H1 (cell line): ENCODE measurements at regions not wholly inside any gene's neighbourhood (a gene's known extent, or its start where the extent isn't known, plus 50 kb on each side); places are given as distances from the start of the nearest gene placed in this dataset.
"Not testable (repeated sequence)": the region's sequence is repeated elsewhere in the genome, so short reads cannot be mapped to it uniquely, and the experiment has no call there.

Experiments
- CTCF ChIA-PET: fragments of 300-600 bp; sonication (Branson Sonifier 250); formaldehyde crosslinking; loops from one replicate; lab custom pipeline; 2021; ENCODE audit not compliant: partially characterized antibody; lab: Charles Lee
- POLR2A ChIA-PET: fragments of 300-600 bp; sonication (Branson Sonifier 250); formaldehyde crosslinking; loops from one replicate; lab custom pipeline; 2021; ENCODE audit warnings: inconsistent platforms; ENCODE audit not compliant: partially characterized antibody; lab: Charles Lee
- DNase-seq, 2 experiments: peaks; one replicate each; pipeline versions ENCODE4 v3.0.0 to v3.0.0-alpha.2; 2010 to 2022; ENCODE audit warnings: low spot score in 2 of 2, low read depth in 1 of 2, mixed read lengths in 1 of 2
- FAIRE-seq: peaks from 2 replicates; lab custom pipeline; 2011; peaks lifted over from hg19 to GRCh38; lab: Jason Lieb, UNC
- H2AFZ ChIP-seq: 2 replicates; pipeline ENCODE4 v1.8.1; 2012; ENCODE audit warnings: low read length, inconsistent platforms
- H2AK5ac ChIP-seq: 2 replicates; pipeline ENCODE4 v1.6.1; 2013; ENCODE audit warnings: low read depth, low read length
- H2BK120ac ChIP-seq: replicated peaks from 2 replicates; pipeline ENCODE3; 2013; ENCODE audit warnings: low read depth, low read length, inconsistent platforms
- H2BK12ac ChIP-seq: 2 replicates; pipeline ENCODE4 v1.6.1; 2013; ENCODE audit warnings: low read depth, low read length
- H2BK15ac ChIP-seq: 2 replicates; pipeline ENCODE4 v1.6.1; 2013; ENCODE audit warnings: low read length
- H2BK20ac ChIP-seq: 2 replicates; pipeline ENCODE4 v1.6.1; 2013; ENCODE audit warnings: low read length
- H2BK5ac ChIP-seq: 2 replicates; pipeline ENCODE4 v1.6.1; 2013; ENCODE audit warnings: low read depth, low read length
- H3K14ac ChIP-seq: 2 replicates; pipeline ENCODE4 v1.6.1; 2013; ENCODE audit warnings: inconsistent platforms; ENCODE audit not compliant: insufficient read length
- H3K18ac ChIP-seq: 2 replicates; pipeline ENCODE4 v1.6.1; 2013; ENCODE audit warnings: low read length; ENCODE audit errors: extremely low read depth
- H3K23ac ChIP-seq: 2 replicates; pipeline ENCODE4 v1.6.1; 2013; ENCODE audit warnings: inconsistent platforms; ENCODE audit not compliant: insufficient read length
- H3K23me2 ChIP-seq: 2 replicates; pipeline ENCODE4 v1.6.1; 2013; ENCODE audit warnings: low read depth, low read length
- H3K27ac ChIP-seq: 2 replicates; pipeline ENCODE4 v1.6.1; 2011; ENCODE audit warnings: low read depth, low read length, inconsistent platforms
- H3K27me3 ChIP-seq, 4 experiments: replicated peaks in 1 of 4; 1 replicate in 1 of 4; 2 replicates in 3 of 4; pipeline versions ENCODE4 v1.6.1 to v1.8.1; 2011 to 2013; ENCODE audit warnings: low read length in 3 of 4, mild to moderate bottlenecking in 3 of 4, inconsistent platforms in 2 of 4, mixed read lengths in 2 of 4, moderate library complexity in 1 of 4; ENCODE audit not compliant: control insufficient read depth in 3 of 4, insufficient read depth in 3 of 4; ENCODE audit errors: extremely low read depth in 1 of 4
- H3K36me3 ChIP-seq, 4 experiments: 2 replicates each; pipeline versions ENCODE4 v1.6.1 to v1.8.1; 2011 to 2013; ENCODE audit warnings: mild to moderate bottlenecking in 4 of 4, low read length in 3 of 4, moderate library complexity in 2 of 4, control low read depth in 1 of 4, inconsistent platforms in 1 of 4; ENCODE audit not compliant: insufficient read depth in 4 of 4, control insufficient read depth in 2 of 4
- H3K4ac ChIP-seq: replicated peaks from 2 replicates; pipeline ENCODE3; 2013; ENCODE audit warnings: low read length, low read depth, mixed read lengths, inconsistent platforms; ENCODE audit not compliant: insufficient read length
- H3K4me1 ChIP-seq, 4 experiments: replicated peaks in 1 of 4; 1 replicate in 1 of 4; 2 replicates in 3 of 4; pipeline versions ENCODE4 v1.6.1 to v1.8.1; 2011 to 2013; ENCODE audit warnings: low read length in 3 of 4, inconsistent platforms in 2 of 4, mixed read lengths in 1 of 4; ENCODE audit not compliant: insufficient read depth in 4 of 4, control insufficient read depth in 3 of 4
- H3K4me2 ChIP-seq, 2 experiments: 2 replicates each; pipeline versions ENCODE4 v1.6.1 to v1.8.1; 2011 to 2013; ENCODE audit warnings: low read depth in 2 of 2, low read length in 2 of 2, control low read depth in 1 of 2, inconsistent platforms in 1 of 2, mild to moderate bottlenecking in 1 of 2; ENCODE audit not compliant: insufficient read depth in 1 of 2
- H3K4me3 ChIP-seq, 4 experiments: fragments of 200-600, 300-600 bp in 1 of 4; sonication (generic), shearing (Covaris generic), sonication (Bioruptor Twin) in 1 of 4; 2 replicates each; pipeline versions ENCODE4 v1.5.1 to v1.8.1; 2011 to 2016; ENCODE audit warnings: low read length in 4 of 4, low read depth in 3 of 4, control low read depth in 2 of 4, inconsistent platforms in 2 of 4, mild to moderate bottlenecking in 2 of 4, mixed read lengths in 1 of 4, moderate library complexity in 1 of 4; ENCODE audit not compliant: insufficient read depth in 2 of 4; ENCODE audit errors: extremely low read depth in 1 of 4
- H3K56ac ChIP-seq: replicated peaks from 2 replicates; pipeline ENCODE3; 2013; ENCODE audit warnings: low read depth, mild to moderate bottlenecking, mixed read lengths, low read length, inconsistent platforms; ENCODE audit not compliant: insufficient read length
- H3K79me1 ChIP-seq: 2 replicates; pipeline ENCODE4 v1.6.1; 2013; ENCODE audit warnings: low read depth, low read length, control low read depth
- H3K79me2 ChIP-seq, 2 experiments: 2 replicates each; pipeline versions ENCODE4 v1.6.1 to v1.8.1; 2012 to 2013; ENCODE audit warnings: low read length in 2 of 2, mild to moderate bottlenecking in 2 of 2, inconsistent platforms in 1 of 2; ENCODE audit not compliant: insufficient read depth in 2 of 2, control insufficient read depth in 1 of 2
- H3K9ac ChIP-seq, 4 experiments: replicated peaks in 1 of 4; 1 replicate in 1 of 4; 2 replicates in 3 of 4; pipeline versions ENCODE4 v1.6.1 to v1.8.1; 2011 to 2013; ENCODE audit warnings: low read depth in 3 of 4, low read length in 3 of 4, control low read depth in 2 of 4, mild to moderate bottlenecking in 2 of 4, moderate library complexity in 2 of 4, inconsistent platforms in 1 of 4; ENCODE audit errors: extremely low read depth in 1 of 4
- H3K9me3 ChIP-seq, 2 experiments: 2 replicates each; pipeline versions ENCODE4 v1.6.1 to v1.8.1; 2012 to 2013; ENCODE audit warnings: mild to moderate bottlenecking in 2 of 2, moderate library complexity in 2 of 2, control low read depth in 1 of 2, inconsistent platforms in 1 of 2, low read depth in 1 of 2, low read length in 1 of 2, mixed read lengths in 1 of 2; ENCODE audit not compliant: insufficient read depth in 2 of 2
- H4K20me1 ChIP-seq, 2 experiments: replicated peaks in 1 of 2; 2 replicates each; pipeline versions ENCODE3 to v1.8.1; 2011 to 2013; ENCODE audit warnings: inconsistent platforms in 2 of 2, low read length in 2 of 2, mild to moderate bottlenecking in 1 of 2; ENCODE audit not compliant: insufficient read depth in 2 of 2, control insufficient read depth in 1 of 2
- H4K5ac ChIP-seq: 2 replicates; pipeline ENCODE4 v1.6.1; 2013; ENCODE audit warnings: low read length, low read depth, mixed read lengths, inconsistent platforms; ENCODE audit not compliant: insufficient read length
- H4K8ac ChIP-seq: 2 replicates; pipeline ENCODE4 v1.8.0; 2013; ENCODE audit warnings: mild to moderate bottlenecking, moderate library complexity, low read length, inconsistent platforms; ENCODE audit not compliant: insufficient read depth; ENCODE audit errors: extremely low read depth
- H4K91ac ChIP-seq: replicated peaks from 2 replicates; pipeline ENCODE3; 2013; ENCODE audit warnings: low read length, mixed read lengths, inconsistent platforms; ENCODE audit not compliant: insufficient read length

DNA sequence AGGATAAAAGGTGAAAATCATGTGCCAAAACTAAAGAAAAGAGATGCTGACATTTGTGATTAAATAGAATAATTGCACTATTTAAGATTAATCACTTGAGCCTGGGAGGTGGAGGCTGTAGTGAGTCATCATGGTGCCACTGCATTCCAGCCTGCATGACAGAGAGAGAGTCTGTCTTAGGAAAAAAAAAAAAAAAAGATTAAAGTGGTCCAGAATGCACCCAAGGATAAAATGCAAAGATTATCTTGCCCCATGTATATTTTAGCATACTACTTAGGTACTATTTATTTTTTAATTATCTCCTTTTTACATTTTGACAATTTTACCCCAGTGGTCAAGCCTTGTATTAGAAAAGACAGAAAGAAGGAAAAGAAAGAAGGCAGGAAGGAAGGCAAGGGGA, 1181.4 kb upstream of the PCDH10 start:
- H3K79me1 ChIP-seq, H3K27me3 ChIP-seq, H2BK20ac ChIP-seq, POLR2A ChIA-PET, H2BK5ac ChIP-seq, H3K4me3 ChIP-seq, H3K14ac ChIP-seq, H2AFZ ChIP-seq, H3K56ac ChIP-seq, H2AK5ac ChIP-seq, H4K5ac ChIP-seq, H3K9me3 ChIP-seq, H3K79me2 ChIP-seq, H3K4ac ChIP-seq, H3K4me2 ChIP-seq, FAIRE-seq, H4K91ac ChIP-seq, H4K8ac ChIP-seq, H2BK15ac ChIP-seq, H3K9ac ChIP-seq, H4K20me1 ChIP-seq, H3K4me1 ChIP-seq, H3K18ac ChIP-seq, H3K23ac ChIP-seq, H3K23me2 ChIP-seq, H2BK12ac ChIP-seq, DNase-seq, H3K36me3 ChIP-seq, H3K27ac ChIP-seq, H2BK120ac ChIP-seq, CTCF ChIA-PET: not testable (repeated sequence)
